ENCODE measurements at regions not wholly inside any gene's neighbourhood (a gene's known extent, or its start where the extent isn't known, plus 50 kb on each side); places are given as distances from the start of the nearest gene placed in this dataset.

GRCh38 chr2:221109552-221109951 is 462.6 kb downstream of the EPHA4 start:
- TF ChIP-seq FOXM1 (IDR thresholded peaks at IDR 0.05; ENCODE audit: borderline replicate concordance) = no peak
- TF ChIP-seq FOXA1 (IDR thresholded peaks at IDR 0.05) = no peak
- no peak for TF ChIP-seq BHLHE40 (IDR thresholded peaks at IDR 0.05; ENCODE audit: borderline replicate concordance)
- no peak for TF ChIP-seq SUZ12 (IDR thresholded peaks at IDR 0.05)
- no peak for TF ChIP-seq FOXK2 (IDR thresholded peaks at IDR 0.05)
- no peak for TF ChIP-seq HDGF (IDR thresholded peaks at IDR 0.05; ENCODE audit: borderline replicate concordance)
- TF ChIP-seq ELF4 (IDR thresholded peaks at IDR 0.05) = no peak
- TF ChIP-seq SP1 (IDR thresholded peaks at IDR 0.05) = no peak
- TF ChIP-seq TARDBP (IDR thresholded peaks at IDR 0.05) = no peak
- no peak for TF ChIP-seq ARNT (IDR thresholded peaks at IDR 0.05)
- TF ChIP-seq PKNOX1 (IDR thresholded peaks at IDR 0.05) = no peak
- TF ChIP-seq LEF1 (IDR thresholded peaks at IDR 0.05; ENCODE audit: borderline replicate concordance) = no peak
- no peak for TF ChIP-seq NFRKB (IDR thresholded peaks at IDR 0.05)
- no peak for TF ChIP-seq L3MBTL2 (conservative IDR thresholded peaks at IDR 0.05)

All from HEK293T (cell line).